NCI-H146 treated with DMSO at 0.1 percent for 48 hours (cell line): ENCODE measurements at regions not wholly inside any gene's neighbourhood (a gene's known extent, or its start where the extent isn't known, plus 50 kb on each side); places are given as distances from the start of the nearest gene placed in this dataset.
A peak's percentile ranks its signal among the peaks of the same experiment; 100 is the strongest.
"Not testable (repeated sequence)": the region's sequence is repeated elsewhere in the genome, so short reads cannot be mapped to it uniquely, and the experiment has no call there.

ENCODE experiments used
- DNase-seq: peaks from one replicate; lab custom pipeline; 2025; ENCODE audit not compliant: unreplicated experiment; lab: John Stamatoyannopoulos, UW

- no peak for DNase-seq
These were observed 216.8 kb upstream of the C1orf87 start for GRCh38 chr1:60290393-60290792.

- no peak for DNase-seq
These were observed 214.0 kb upstream of the C1orf87 start for GRCh38 chr1:60287536-60287935.

GRCh38 chr1:60283690-60284089 lies 210.1 kb upstream of the C1orf87 start:
- DNase-seq = no peak

- DNase-seq = peak; percentile 54
These were observed 207.9 kb upstream of the C1orf87 start for GRCh38 chr1:60281360-60281932.

- no peak for DNase-seq
These were observed 207.2 kb upstream of the C1orf87 start for GRCh38 chr1:60280819-60281218.

GRCh38 chr1:60280256-60280655 lies 206.7 kb upstream of the C1orf87 start:
- no peak for DNase-seq

- no peak for DNase-seq
These were observed 206.2 kb upstream of the C1orf87 start for GRCh38 chr1:60279798-60280197.

GRCh38 chr1:60277269-60277668 lies 203.7 kb upstream of the C1orf87 start:
- no peak for DNase-seq

GRCh38 chr1:60274422-60275290 lies 201.1 kb upstream of the C1orf87 start:
- no peak for DNase-seq

- DNase-seq = no peak
These were observed 199.6 kb upstream of the C1orf87 start for GRCh38 chr1:60273185-60273584.

- no peak for DNase-seq
These were observed 197.5 kb upstream of the C1orf87 start for GRCh38 chr1:60271041-60271440.

- no peak for DNase-seq
These were observed 194.9 kb upstream of the C1orf87 start for GRCh38 chr1:60268451-60268850.

- no peak for DNase-seq
These were observed 192.3 kb upstream of the C1orf87 start for GRCh38 chr1:60265560-60266535.

- no peak for DNase-seq
These were observed 189.1 kb upstream of the C1orf87 start for GRCh38 chr1:60262701-60263100.

- DNase-seq = no peak
These were observed 184.0 kb upstream of the C1orf87 start for GRCh38 chr1:60257531-60257930.

- no peak for DNase-seq
These were observed 182.0 kb upstream of the C1orf87 start for GRCh38 chr1:60255565-60255964.

- no peak for DNase-seq
These were observed 177.9 kb upstream of the C1orf87 start for GRCh38 chr1:60251426-60251825.

GRCh38 chr1:60247467-60247866 lies 173.9 kb upstream of the C1orf87 start:
- DNase-seq = not testable (repeated sequence)

GRCh38 chr1:60245324-60245723 lies 171.8 kb upstream of the C1orf87 start:
- DNase-seq = no peak

- no peak for DNase-seq
These were observed 171.3 kb upstream of the C1orf87 start for GRCh38 chr1:60244906-60245305.

- DNase-seq = no peak
These were observed 161.7 kb upstream of the C1orf87 start for GRCh38 chr1:60235275-60235674.
